B cell (primary cell): ENCODE measurements at regions not wholly inside any gene's neighbourhood (a gene's known extent, or its start where the extent isn't known, plus 50 kb on each side); places are given as distances from the start of the nearest gene placed in this dataset.

Source experiments
- ATAC-seq: fragments of 200-7000 bp; cut with Tn5 transposase; one replicate; pipeline ENCODE4 v1.10.0; 2021; ENCODE audit warnings: low read depth, mild to moderate bottlenecking, moderate number of reproducible peaks, moderate library complexity
- CTCF ChIA-PET: fragments of 350-600 bp; sonication (Branson Sonifier 250); formaldehyde crosslinking; loops from one replicate; lab custom pipeline; 2021; ENCODE audit warnings: antibody characterized with exemption, inconsistent platforms; lab: Charles Lee
- POLR2A ChIA-PET: fragments of 350-600 bp; sonication (Branson Sonifier 250); formaldehyde crosslinking; loops from one replicate; lab custom pipeline; 2021; ENCODE audit warnings: antibody characterized with exemption; lab: Charles Lee
- DNase-seq: peaks from one replicate; pipeline ENCODE4 v3.0.0; 2013
- H2AFZ ChIP-seq: 2 replicates; pipeline ENCODE4 v1.6.1; 2012; ENCODE audit warnings: mild to moderate bottlenecking, low read depth, low read length; ENCODE audit not compliant: insufficient read depth, poor library complexity, severe bottlenecking
- H3K27ac ChIP-seq, 2 donors: 1 replicate in 1 of 2; 2 replicates in 1 of 2; pipeline ENCODE4 v1.5.1; 2012 to 2013; ENCODE audit warnings: low read length in 2 of 2, mild to moderate bottlenecking in 2 of 2, moderate library complexity in 1 of 2
- H3K27me3 ChIP-seq, 4 experiments: fragments of 200-600 bp in 1 of 4; sonication (generic) in 1 of 4; replicated peaks in 1 of 4; 1 replicate in 2 of 4; 2 replicates in 2 of 4; pipeline versions ENCODE4 v1.6.1 to v1.7.0; 2013 to 2016; ENCODE audit warnings: low read length in 3 of 4, mild to moderate bottlenecking in 2 of 4, mixed read lengths in 1 of 4, moderate library complexity in 1 of 4; ENCODE audit not compliant: insufficient read depth in 4 of 4, control insufficient read depth in 3 of 4; ENCODE audit errors: control extremely low read depth in 1 of 4
- H3K36me3 ChIP-seq, 2 experiments: replicated peaks in 1 of 2; 1 replicate in 1 of 2; 2 replicates in 1 of 2; pipeline versions ENCODE4 v1.6.1 to v1.7.1; 2013; ENCODE audit warnings: low read length in 1 of 2; ENCODE audit not compliant: insufficient read depth in 2 of 2, control insufficient read depth in 1 of 2; ENCODE audit errors: control extremely low read depth in 1 of 2, extremely low read depth in 1 of 2
- H3K4me1 ChIP-seq, 2 donors: fragments of 200-600 bp in 1 of 2; sonication (generic) in 1 of 2; 1 replicate in 1 of 2; 2 replicates in 1 of 2; pipeline versions ENCODE4 v1.5.1 to v1.6.1; 2013 to 2017; ENCODE audit warnings: low read length in 2 of 2; ENCODE audit not compliant: control insufficient read depth in 2 of 2, insufficient read depth in 2 of 2
- H3K4me2 ChIP-seq: replicated peaks from 2 replicates; pipeline ENCODE3; 2012; ENCODE audit warnings: mild to moderate bottlenecking, low read depth, low read length; ENCODE audit not compliant: poor library complexity, severe bottlenecking
- H3K4me3 ChIP-seq, 5 experiments: fragments of 200-600 bp in 1 of 5; sonication (generic) in 1 of 5; 1 replicate in 3 of 5; 2 replicates in 2 of 5; pipeline versions ENCODE4 v1.5.1 to v1.7.0; 2011 to 2016; ENCODE audit warnings: low read length in 4 of 5, mild to moderate bottlenecking in 4 of 5, low read depth in 2 of 5, control low read depth in 1 of 5, moderate library complexity in 1 of 5; ENCODE audit not compliant: insufficient read depth in 1 of 5; ENCODE audit errors: control extremely low read depth in 1 of 5, extremely low read depth in 1 of 5
- H3K79me2 ChIP-seq: fragments of 200-600 bp; sonication (generic); one replicate; pipeline ENCODE4 v1.6.0; 2016; ENCODE audit warnings: low read length; ENCODE audit not compliant: control insufficient read depth, insufficient read depth
- H3K9ac ChIP-seq: fragments of 200-600 bp; sonication (generic); 2 replicates; pipeline ENCODE4 v1.6.1; 2017; ENCODE audit warnings: mild to moderate bottlenecking, low read length, moderate library complexity
- H3K9me3 ChIP-seq, 3 donors: one replicate each; pipeline versions ENCODE4 v1.6.1 to v1.7.1; 2013; ENCODE audit warnings: low read length in 2 of 3; ENCODE audit not compliant: control insufficient read depth in 2 of 3, insufficient read depth in 1 of 3; ENCODE audit errors: control extremely low read depth in 1 of 3
- H4K20me1 ChIP-seq: 2 replicates; pipeline ENCODE4 v1.6.0; 2012; ENCODE audit warnings: mild to moderate bottlenecking, low read length; ENCODE audit not compliant: insufficient read depth, control insufficient read depth, poor library complexity, severe bottlenecking
- H3K27ac Mint-ChIP-seq: one replicate; pipeline ENCODE4 v1.8.0; 2021; ENCODE audit warnings: mixed read lengths
- H3K27me3 Mint-ChIP-seq: one replicate; pipeline ENCODE4 v1.8.0; 2021; ENCODE audit warnings: mixed read lengths
- H3K4me1 Mint-ChIP-seq: one replicate; pipeline ENCODE4 v1.8.0; 2021; ENCODE audit warnings: mixed read lengths
- H3K4me3 Mint-ChIP-seq: one replicate; pipeline ENCODE4 v1.8.0; 2021; ENCODE audit warnings: mixed read lengths
- H3K9me3 Mint-ChIP-seq: one replicate; pipeline ENCODE4 v1.8.0; 2022; ENCODE audit warnings: mixed read lengths; ENCODE audit not compliant: insufficient read depth
- EZH2 ChIP-seq: IDR thresholded peaks from 2 replicates; pipeline ENCODE4 v1.6.1; 2012; ENCODE audit warnings: borderline replicate concordance, low read depth, mild to moderate bottlenecking, moderate library complexity, low read length; ENCODE audit not compliant: insufficient read depth, poor library complexity, severe bottlenecking
- WGBS: methylation state at CpG from one replicate; pipeline ENCODE4 v1.1.5; 2013; ENCODE audit warnings: missing lambda C conversion rate; ENCODE audit not compliant: insufficient coverage; 5-methylcytosine and 5-hydroxymethylcytosine counted together
- intact Hi-C: fragments of 100-400 bp; cut with micrococcal nuclease; formaldehyde crosslinking; loops from one replicate; pipeline ENCODE4 v1.10.0; 2022
- TF ChIP-seq, protein P1 (sequence below): fragments of 200-600 bp; IDR thresholded peaks from one replicate; pipeline ENCODE4 v1.8.0; 2022; ENCODE audit warnings: antibody characterized with exemption, mild to moderate bottlenecking

DNA sequence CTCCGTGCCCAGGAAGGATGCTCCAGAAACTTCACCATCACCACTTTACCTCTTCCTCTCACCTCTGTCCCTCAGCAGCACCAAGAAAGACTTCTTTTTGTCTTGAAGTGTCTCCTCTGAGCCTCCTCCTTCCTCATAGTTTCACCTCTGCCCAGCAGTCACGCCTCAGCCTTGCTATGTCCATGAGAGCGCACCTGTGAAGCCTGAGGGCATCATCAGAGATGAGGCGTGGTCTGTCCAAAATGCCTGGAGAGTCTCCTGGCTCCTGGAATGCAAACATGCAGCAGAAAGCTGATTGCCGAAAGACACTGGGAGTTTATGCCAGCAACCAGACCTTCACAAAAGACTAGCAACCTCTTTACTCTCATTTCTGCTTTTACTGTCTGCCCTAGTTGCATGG lies 336.6 kb downstream of the TEX29 start:
- Mint-ChIP-seq H3K9me3 (no peaks in the 10 kb centered on the region), H3K4me3 (no peak overlapping the region), H3K4me1 (no peaks in the 10 kb centered on the region), H3K27ac (no peak overlapping the region), H3K27me3 (peaks cover 10% of the 10 kb centered on the region)
- TF ChIP-seq, protein P1, sequence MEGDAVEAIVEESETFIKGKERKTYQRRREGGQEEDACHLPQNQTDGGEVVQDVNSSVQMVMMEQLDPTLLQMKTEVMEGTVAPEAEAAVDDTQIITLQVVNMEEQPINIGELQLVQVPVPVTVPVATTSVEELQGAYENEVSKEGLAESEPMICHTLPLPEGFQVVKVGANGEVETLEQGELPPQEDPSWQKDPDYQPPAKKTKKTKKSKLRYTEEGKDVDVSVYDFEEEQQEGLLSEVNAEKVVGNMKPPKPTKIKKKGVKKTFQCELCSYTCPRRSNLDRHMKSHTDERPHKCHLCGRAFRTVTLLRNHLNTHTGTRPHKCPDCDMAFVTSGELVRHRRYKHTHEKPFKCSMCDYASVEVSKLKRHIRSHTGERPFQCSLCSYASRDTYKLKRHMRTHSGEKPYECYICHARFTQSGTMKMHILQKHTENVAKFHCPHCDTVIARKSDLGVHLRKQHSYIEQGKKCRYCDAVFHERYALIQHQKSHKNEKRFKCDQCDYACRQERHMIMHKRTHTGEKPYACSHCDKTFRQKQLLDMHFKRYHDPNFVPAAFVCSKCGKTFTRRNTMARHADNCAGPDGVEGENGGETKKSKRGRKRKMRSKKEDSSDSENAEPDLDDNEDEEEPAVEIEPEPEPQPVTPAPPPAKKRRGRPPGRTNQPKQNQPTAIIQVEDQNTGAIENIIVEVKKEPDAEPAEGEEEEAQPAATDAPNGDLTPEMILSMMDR: no peak
- TF ChIP-seq EZH2: no peak
- DNase-seq (no peak), ATAC-seq (no peak)
- ChIA-PET CTCF (no interaction called here), POLR2A (no interaction called here)
- H3K4me2 ChIP-seq: no peak overlapping the region
- H2AFZ ChIP-seq: no peak overlapping the region
- H3K4me1 ChIP-seq: no peaks in the 10 kb centered on the region
- 88% methylated on average over 5 of the region's 5 CpGs for WGBS
- H3K4me3 ChIP-seq: no peak overlapping the region
- H3K27me3 ChIP-seq: no peaks in the 10 kb centered on the region
- H3K27ac ChIP-seq: no peak overlapping the region
- peaks cover 0 to 5% (median 0%) of the 10 kb centered on the region in 3 donors for H3K9me3 ChIP-seq
- H3K36me3 ChIP-seq: no peaks in the 10 kb centered on the region
- intact Hi-C loops: no loop called here
- H3K9ac ChIP-seq: no peak overlapping the region
- H4K20me1 ChIP-seq: no peaks in the 10 kb centered on the region
- H3K79me2 ChIP-seq: no peaks in the 10 kb centered on the region

DNA sequence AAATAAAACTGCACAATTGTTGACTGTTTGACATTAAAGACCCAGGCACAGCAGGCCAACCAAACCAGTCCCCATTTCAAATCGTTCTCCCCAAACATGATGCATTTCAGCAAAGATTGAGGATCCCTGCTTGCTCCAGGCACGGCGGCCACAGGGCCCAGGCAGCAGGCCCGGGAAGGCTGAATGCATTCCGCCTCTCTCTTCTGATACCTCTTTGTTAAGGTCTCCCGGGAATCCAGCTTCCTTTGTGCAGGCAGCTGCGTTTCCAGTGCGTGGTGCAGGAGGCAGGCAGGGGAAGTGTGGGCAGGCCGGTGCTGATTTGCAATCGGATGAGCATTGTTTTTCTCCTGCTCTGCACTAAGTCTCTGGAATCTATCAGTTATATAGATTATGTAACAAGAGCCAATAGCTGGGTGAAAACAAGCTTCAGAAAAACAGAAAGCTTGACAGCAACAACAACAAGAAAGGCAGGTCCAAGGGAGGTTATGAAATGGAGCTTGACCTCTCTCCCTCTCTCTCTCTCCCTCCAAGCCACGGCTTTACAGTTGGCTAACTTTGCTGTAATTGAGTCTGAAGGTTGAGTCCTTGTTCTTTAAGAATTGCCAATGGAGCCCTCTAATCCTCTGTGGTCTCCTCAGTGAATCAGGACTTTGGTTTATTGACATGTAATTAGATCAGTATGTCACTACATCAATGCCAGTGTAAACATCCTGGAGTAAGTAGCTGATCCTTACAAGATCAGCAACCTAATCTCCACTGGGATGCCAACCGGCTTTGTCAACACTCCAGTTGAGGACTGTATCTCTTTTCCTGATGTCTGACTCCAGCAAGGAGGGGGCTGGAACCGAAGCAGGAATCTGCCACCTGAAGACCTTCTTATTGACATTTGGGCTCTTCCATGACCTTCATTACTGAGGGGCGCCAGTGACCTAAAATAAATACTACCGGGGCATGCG lies 338.0 kb downstream of the TEX29 start:
- Histone ChIP-seq H3K4me3 (no peak overlapping the region), H3K36me3 (no peaks in the 10 kb centered on the region), H3K27ac (no peak overlapping the region), H3K79me2 (no peaks in the 10 kb centered on the region), H2AFZ (no peak overlapping the region), H3K4me1 (no peaks in the 10 kb centered on the region), H3K9me3 (peaks cover 0 to 5% (median 0%) of the 10 kb centered on the region in 3 donors), H3K4me2 (no peak overlapping the region), H3K27me3 (no peaks in the 10 kb centered on the region), H4K20me1 (no peaks in the 10 kb centered on the region), H3K9ac (no peak overlapping the region)
- ChIA-PET CTCF (no interaction called here), POLR2A (no interaction called here)
- no peak overlapping the region for H3K4me3 Mint-ChIP-seq
- H3K27me3 Mint-ChIP-seq: peaks cover 9% of the 10 kb centered on the region
- H3K4me1 Mint-ChIP-seq: no peaks in the 10 kb centered on the region
- ATAC-seq (no peak), DNase-seq (no peak)
- intact Hi-C loops: no loop called here
- 66% methylated on average over 8 of the region's 16 CpGs for WGBS
- H3K27ac Mint-ChIP-seq: no peak overlapping the region
- TF ChIP-seq EZH2: no peak
- TF ChIP-seq, protein P1: no peak
- H3K9me3 Mint-ChIP-seq: peaks cover 4% of the 10 kb centered on the region
